Cardiac septum (tissue), 1 donor: ENCODE measurements at regions not wholly inside any gene's neighbourhood (a gene's known extent, or its start where the extent isn't known, plus 50 kb on each side); places are given as distances from the start of the nearest gene placed in this dataset.
"Not testable (repeated sequence)": the region's sequence is repeated elsewhere in the genome, so short reads cannot be mapped to it uniquely, and the experiment has no call there.

Experiments used
- DNase-seq: peaks from one replicate; pipeline ENCODE4 v3.0.0-alpha.2; 2020; ENCODE audit warnings: low spot score
- intact Hi-C: fragments of 100-400 bp; cut with DNase I; formaldehyde crosslinking; loops from one replicate; pipeline ENCODE4 v1.14.0; 2022
- donor health status: DM: no; HTN: no; CAD: no.

DNA sequence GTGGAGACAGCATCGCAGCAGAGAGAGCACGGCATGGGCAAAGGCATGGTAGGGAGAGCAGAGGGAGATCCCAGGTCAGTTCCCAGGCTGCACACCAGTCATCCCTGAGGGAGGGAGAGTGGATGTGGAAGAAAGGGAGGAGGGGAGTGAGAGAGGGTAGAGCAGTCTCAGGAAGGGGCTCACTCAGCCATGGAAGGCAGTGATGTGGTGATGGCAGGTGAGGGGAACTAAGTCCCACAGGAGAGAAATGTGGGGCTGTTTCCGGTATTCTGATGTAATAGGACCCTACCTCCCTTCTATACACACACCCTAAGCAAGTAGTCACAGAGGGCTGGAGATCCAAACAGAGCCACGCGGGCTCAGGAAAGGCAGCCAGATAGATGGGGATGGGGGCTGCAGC lies 500.3 kb upstream of the CDH11 start:
- DNase-seq = no peak
- intact Hi-C loops = no loop called here

DNA sequence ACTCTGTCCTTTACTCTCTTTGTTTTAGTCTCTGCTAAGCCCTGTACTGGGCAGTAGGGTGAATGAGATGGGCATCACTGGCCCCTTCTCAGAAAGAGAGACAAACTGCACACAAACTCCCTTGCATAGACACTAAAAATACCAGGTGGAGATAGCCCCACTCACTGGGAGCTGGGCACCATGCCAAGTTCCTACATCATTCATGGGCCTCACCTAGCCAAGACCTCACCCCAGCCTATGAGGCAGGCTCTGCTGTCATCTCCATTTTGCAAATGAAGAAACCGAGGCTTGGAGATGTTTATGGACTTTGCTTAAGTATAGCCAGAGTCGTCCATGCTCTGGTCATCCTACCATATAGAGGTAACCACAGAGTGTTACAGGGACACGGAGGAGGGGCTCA lies 499.8 kb upstream of the CDH11 start:
- no peak for DNase-seq
- intact Hi-C loops = no loop called here

DNA sequence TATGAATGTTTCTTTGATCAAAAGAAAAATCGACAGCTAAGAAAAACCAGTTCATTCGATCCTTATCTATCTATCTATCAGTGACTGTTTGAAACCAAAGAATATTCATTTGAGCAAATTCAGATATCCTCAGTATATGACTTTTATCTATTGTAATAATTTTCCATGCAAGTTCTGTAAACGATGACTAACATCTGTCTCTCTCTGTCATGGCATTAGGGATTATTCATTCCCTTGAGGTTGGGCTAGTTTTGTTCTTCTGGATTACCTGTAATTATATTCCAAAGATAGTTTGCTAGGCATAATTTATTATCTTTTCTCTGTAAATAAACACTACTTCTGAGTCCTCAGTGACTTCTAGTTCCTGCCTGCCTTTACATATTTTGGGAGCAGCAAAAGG lies 497.7 kb upstream of the CDH11 start:
- DNase-seq = no peak
- intact Hi-C loops = no loop called here

GRCh38 chr16:65618931-65619330 lies 497.1 kb upstream of the CDH11 start:
- DNase-seq = no peak
- intact Hi-C loops = no loop called here

DNA sequence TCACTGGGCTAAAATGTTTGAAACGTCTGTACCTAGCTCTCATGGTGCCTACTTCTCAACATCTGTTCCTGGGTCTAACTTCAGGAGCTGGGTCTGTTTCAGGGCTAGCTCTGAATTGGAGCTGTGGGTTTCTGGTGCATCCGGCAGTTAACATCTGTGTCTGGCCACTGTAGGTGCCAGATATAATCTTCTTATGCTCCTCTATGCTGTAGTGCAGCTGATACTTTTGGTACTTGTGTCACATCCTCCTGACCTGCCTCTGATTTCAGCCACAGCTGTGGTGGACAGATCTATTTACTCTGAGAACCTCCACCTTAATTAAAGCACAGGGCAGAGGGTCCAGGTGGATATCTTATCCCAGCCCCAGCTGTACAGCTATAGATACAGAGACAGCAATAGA lies 496.5 kb upstream of the CDH11 start:
- DNase-seq = no peak
- intact Hi-C loops = no loop called here

- DNase-seq = no peak
- intact Hi-C loops = no loop called here
These were observed 495.6 kb upstream of the CDH11 start for GRCh38 chr16:65617421-65617820.

- no peak for DNase-seq
- intact Hi-C loops = no loop called here
These were observed 486.6 kb upstream of the CDH11 start for GRCh38 chr16:65608455-65608854.

- intact Hi-C loops = no loop called here
- no peak for DNase-seq
These were observed 482.9 kb upstream of the CDH11 start for GRCh38 chr16:65604771-65605170.

GRCh38 chr16:65601781-65602180 lies 479.9 kb upstream of the CDH11 start:
- intact Hi-C loops = no loop called here

GRCh38 chr16:65600629-65601028 lies 478.8 kb upstream of the CDH11 start:
- DNase-seq = no peak
- intact Hi-C loops = no loop called here

More at GRCh38 chr16:65601781-65602180, 479.9 kb upstream of the CDH11 start:
- no peak for DNase-seq

GRCh38 chr16:65600046-65600445 lies 478.2 kb upstream of the CDH11 start:
- intact Hi-C loops = no loop called here
- no peak for DNase-seq

- intact Hi-C loops = no loop called here
- DNase-seq = no peak
These were observed 476.8 kb upstream of the CDH11 start for GRCh38 chr16:65598621-65599020.

GRCh38 chr16:65583498-65583897 lies 461.6 kb upstream of the CDH11 start:
- intact Hi-C loops = no loop called here

GRCh38 chr16:65579050-65579449 lies 457.2 kb upstream of the CDH11 start:
- DNase-seq = no peak
- intact Hi-C loops = no loop called here

More at GRCh38 chr16:65583498-65583897, 461.6 kb upstream of the CDH11 start:
- DNase-seq = no peak

DNA sequence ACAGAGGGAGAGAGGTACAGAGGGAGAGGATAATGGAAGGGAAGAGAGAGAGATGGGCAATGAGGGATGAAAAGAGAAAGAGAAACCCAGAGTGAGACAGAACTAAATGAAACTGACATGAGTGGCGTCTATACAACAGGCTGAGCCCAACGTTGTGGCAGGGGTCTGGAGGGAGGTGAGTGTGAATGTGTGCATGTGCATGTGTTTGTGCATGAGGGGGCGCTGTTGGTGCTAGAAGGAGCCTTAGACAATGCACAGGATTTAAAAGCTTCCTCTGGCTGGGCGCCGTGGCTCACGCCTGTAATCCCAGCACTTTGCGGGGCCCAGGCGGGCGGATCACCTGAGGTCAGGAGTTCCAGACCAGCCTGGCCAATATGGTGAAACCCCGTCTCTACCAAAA lies 454.8 kb upstream of the CDH11 start:
- DNase-seq = no peak

GRCh38 chr16:65576139-65576538 lies 454.3 kb upstream of the CDH11 start:
- intact Hi-C loops = no loop called here
- no peak for DNase-seq

More for the DNA sequence above, 454.8 kb upstream of the CDH11 start:
- intact Hi-C loops = no loop called here

DNA sequence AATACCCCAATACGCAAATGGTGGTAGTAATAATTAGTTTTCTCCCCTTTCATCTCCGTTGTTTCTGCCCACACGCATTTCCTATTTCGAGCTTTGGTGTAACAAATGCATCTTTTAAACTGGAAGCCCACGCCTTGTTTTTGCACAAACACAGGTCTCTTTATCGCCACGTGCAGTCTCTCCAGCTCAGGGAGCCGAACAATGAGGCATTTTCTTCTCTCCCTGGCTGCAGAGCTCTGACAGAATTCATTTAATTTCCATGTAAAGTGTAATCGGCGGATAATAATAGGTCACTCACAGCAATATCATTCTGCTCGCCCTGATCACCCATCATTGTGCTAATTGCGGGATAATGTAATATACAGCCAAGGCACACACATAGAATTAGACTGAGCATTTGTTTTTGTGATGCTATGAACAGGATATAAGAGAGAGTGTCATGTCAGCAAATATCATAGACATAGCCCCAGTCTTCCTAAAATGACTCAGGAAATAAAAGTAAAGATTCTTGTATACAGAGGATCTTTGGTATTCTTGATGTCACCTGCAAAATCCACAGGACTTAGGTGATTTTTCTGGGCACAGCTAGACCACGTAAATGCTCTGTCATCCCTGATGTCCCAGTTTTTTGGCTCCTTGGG lies 452.6 kb upstream of the CDH11 start:
- intact Hi-C loops = no loop called here
- no peak for DNase-seq

GRCh38 chr16:65572156-65572555 lies 450.3 kb upstream of the CDH11 start:
- DNase-seq = no peak

GRCh38 chr16:65570261-65570660 lies 448.4 kb upstream of the CDH11 start:
- intact Hi-C loops = no loop called here

More at GRCh38 chr16:65572156-65572555, 450.3 kb upstream of the CDH11 start:
- intact Hi-C loops = no loop called here

DNA sequence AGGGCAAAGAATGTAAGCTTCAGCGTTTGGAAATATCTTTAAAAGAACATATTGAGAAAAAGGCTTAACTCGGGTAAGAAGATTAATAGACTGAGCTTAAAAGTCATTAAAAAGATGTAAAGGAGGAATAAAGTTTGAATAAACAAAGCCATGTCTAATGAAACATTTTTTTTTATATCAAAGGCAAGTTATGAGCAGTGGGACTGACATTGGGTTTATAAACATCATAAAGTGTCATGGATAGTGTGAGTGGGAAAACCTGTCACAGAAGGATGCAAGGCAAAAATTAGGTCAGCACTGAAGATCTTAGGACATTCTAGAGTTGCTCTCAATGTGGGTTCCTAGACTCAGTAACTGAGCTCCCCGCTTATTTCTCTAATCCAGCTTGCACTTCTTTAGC lies 438.0 kb upstream of the CDH11 start:
- no peak for DNase-seq
- intact Hi-C loops = no loop called here

More at GRCh38 chr16:65570261-65570660, 448.4 kb upstream of the CDH11 start:
- DNase-seq = no peak

DNA sequence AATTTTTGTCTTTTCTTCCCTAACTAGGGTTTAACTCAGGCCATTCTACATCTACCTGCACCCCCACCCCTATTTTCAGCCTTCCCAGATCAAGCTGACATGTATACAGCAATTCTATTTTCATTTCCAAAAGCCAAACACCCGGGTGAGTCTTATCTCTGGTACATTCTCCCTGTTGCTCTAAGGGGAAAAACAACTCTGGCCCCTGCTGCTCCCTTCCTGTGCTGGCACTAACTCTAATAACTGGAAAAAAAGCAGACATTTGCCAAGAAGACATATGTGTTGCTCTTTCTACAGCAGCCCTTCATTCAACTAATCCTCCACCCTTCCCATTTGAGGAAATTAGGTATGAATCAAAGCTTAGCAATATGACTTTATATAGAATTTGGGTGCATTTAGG lies 427.8 kb upstream of the CDH11 start:
- not testable (repeated sequence) for DNase-seq

GRCh38 chr16:65548470-65548869 lies 426.6 kb upstream of the CDH11 start:
- intact Hi-C loops = no loop called here
- DNase-seq = no peak

More for the DNA sequence above, 427.8 kb upstream of the CDH11 start:
- intact Hi-C loops = not testable (repeated sequence)
